Choroid plexus epithelial cell (primary cell): ENCODE measurements at regions not wholly inside any gene's neighbourhood (a gene's known extent, or its start where the extent isn't known, plus 50 kb on each side); places are given as distances from the start of the nearest gene placed in this dataset.

Source experiments
- DNase-seq: peaks from one replicate; pipeline ENCODE4 v3.0.0-alpha.2; 2010; ENCODE audit warnings: low read depth
- H3K4me3 ChIP-seq: 2 replicates; pipeline ENCODE4 v1.5.1; 2011; ENCODE audit warnings: low read depth, mild to moderate bottlenecking, control low read depth, low read length, moderate library complexity
- TF ChIP-seq, protein P1 (sequence below): conservative IDR thresholded peaks from 2 replicates; pipeline ENCODE4 v1.5.1; 2011; ENCODE audit warnings: low read depth, mild to moderate bottlenecking, control low read depth, inconsistent platforms, low read length, moderate library complexity

DNA sequence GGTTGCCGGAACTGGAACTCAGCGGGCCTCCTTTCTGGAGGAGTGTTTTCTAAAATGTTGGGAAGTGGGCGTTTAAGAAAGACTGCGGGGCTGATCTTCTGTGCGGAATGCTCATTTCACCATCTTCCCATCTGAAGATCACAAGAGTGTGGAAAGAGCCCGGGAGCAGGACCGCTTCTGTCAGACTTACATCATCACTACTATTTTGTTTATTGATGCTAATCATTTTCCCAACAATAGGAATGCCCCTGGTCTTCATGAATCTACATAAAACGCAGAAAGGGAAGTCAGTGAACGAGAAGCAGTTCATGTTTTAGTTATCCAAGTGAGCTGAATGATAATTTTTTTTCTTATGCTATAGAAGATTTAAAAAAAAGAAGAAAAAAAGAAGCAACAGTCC lies 447.8 kb upstream of the MKI67 start:
- TF ChIP-seq, protein P1, sequence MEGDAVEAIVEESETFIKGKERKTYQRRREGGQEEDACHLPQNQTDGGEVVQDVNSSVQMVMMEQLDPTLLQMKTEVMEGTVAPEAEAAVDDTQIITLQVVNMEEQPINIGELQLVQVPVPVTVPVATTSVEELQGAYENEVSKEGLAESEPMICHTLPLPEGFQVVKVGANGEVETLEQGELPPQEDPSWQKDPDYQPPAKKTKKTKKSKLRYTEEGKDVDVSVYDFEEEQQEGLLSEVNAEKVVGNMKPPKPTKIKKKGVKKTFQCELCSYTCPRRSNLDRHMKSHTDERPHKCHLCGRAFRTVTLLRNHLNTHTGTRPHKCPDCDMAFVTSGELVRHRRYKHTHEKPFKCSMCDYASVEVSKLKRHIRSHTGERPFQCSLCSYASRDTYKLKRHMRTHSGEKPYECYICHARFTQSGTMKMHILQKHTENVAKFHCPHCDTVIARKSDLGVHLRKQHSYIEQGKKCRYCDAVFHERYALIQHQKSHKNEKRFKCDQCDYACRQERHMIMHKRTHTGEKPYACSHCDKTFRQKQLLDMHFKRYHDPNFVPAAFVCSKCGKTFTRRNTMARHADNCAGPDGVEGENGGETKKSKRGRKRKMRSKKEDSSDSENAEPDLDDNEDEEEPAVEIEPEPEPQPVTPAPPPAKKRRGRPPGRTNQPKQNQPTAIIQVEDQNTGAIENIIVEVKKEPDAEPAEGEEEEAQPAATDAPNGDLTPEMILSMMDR = no peak
- no peak for DNase-seq
- no peak overlapping the region for H3K4me3 ChIP-seq

DNA sequence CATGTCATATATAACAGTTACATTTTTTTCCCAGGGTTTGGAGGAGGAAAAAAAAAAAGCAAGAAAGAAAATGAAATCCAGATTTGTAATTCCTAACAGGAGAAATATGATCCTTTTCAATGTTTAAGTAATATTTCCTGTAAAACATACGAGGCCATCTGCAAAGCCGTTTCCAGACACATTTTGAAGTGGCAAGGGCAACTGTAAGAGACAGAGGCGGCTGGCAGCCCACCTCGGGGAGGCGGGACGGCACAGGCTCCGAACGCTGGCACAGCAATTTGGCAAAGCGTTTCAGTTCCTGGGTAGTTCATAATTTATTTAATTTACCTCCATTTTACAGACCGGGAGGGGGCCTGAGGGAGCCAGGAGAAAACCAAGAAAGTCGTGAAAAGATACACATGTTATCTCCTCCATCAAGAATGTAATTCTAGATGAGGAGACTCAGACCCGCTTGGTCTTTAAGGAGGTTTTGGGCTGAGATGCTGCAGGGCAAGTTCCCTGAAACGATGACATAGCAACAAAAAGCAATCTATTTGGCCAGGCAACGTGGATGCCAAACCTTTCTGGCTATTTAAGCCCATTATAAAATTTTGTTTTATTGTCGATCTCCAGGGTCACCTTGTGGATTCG lies 448.5 kb upstream of the MKI67 start:
- TF ChIP-seq, protein P1 = no peak
- no peak overlapping the region for H3K4me3 ChIP-seq
- DNase-seq = no peak

DNA sequence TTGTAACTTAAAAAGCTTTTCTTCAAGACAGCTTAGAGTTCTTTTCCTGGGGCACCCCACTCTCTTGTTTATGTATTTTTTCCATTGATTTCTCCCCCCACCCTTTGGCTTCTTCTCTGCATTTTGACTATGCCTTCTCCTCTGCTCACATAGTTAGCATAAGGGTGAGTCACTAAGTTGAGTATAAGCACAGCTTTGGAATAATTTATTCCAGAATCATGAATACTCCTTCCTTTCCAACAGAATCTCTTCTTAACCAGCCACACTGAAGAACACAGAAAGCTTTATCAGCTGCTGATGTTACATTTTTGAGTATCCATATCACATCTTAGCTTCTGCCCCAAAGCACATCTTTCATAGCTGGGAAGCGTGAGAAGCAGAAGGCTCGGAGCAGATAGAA lies 449.5 kb upstream of the MKI67 start:
- TF ChIP-seq, protein P1 = no peak
- DNase-seq = no peak
- no peak overlapping the region for H3K4me3 ChIP-seq

DNA sequence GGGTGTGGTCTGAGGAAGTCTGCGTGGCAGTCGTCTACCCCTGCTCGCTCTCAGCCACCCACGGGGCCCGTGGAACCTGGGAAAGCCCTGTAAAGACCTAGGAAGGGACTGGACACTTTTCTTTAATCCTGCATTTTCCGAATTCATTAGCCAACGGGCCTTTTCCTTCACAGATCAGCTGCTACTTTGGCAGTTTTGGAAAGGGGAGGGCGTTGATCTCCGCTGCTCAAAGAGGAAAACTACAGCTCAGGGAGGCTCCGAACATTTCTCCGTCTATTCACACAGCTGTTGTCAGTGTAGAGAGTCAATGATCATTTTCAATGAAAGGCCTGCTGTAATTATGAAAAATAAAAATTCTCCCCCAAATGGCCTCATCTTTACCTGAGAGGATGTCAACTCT lies 450.1 kb upstream of the MKI67 start:
- DNase-seq = no peak
- TF ChIP-seq, protein P1 = no peak
- no peak overlapping the region for H3K4me3 ChIP-seq

DNA sequence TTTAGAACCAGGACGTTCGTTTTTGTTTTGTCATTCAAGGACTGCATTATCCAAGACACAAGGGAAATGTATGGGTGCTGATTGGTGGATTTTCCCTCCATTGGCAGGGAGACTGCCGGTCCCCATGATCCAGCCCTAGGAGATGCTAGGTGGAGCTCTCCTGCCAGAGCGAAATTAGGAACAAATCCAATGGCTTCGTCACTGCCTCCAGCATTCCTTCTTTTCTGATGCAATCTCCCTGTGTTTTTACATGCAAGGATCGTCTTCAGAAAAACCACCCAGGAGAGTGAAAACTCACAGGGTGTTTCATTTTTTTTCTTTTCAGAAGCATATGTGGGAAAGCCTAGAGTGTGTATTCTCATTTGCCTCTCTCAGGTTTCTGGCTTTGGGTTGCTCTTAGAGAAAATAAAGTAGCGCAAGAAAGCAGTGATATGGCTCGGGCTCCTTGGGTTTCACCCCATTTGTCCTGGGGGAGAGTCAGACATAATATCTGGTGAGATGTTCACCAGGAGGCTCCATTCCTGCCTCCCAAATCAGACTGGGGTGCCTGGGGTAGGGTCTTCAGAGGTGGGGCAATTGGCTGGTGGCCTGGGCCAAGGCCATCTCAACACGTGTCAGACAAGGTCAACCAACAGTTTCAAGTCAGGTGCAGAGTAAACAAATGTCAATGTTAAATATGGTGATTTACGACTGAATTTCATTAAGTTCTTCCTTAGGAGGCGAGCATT lies 450.9 kb upstream of the MKI67 start:
- no peak for DNase-seq

DNA sequence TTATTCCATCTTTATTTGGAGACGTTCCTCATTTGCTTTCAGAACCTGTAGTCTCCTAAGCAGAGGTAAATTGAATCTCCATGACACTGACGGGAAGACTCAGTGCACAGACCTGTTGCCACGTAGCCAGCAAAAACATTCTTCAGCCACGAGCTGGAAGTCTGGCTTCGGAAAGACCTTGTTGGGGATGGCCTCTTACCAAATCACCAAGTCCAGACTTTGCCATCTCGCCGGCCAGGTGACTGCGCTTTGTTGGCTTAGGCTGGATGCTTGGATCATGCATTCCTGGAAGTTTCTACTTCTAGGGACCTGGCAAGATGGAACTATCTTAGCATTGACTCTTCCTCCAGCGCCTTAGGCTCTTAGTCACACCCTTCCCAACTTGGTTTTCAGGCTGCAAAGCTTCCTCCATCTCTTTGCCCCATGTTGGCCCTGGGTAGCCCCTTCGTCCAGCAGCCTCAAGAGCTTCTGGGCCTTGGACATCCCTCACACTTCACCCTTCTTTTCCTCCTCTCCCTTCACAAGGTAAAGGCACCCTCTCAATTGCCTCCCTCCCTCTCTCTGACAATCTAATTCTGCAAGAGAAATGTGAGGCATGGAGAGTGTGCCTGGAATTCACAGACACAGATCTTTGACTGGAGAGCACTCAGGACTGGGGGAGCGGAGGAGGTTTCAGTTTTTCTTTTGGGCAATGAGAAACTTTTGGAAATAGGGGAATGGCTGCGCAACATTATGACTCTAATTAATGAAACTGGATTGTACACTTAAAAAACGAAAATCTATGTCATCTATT lies 451.9 kb upstream of the MKI67 start:
- TF ChIP-seq, protein P1 = no peak
- DNase-seq = no peak
- H3K4me3 ChIP-seq = no peak overlapping the region

More for the DNA sequence above, 450.9 kb upstream of the MKI67 start:
- H3K4me3 ChIP-seq = no peak overlapping the region
- TF ChIP-seq, protein P1 = no peak
